ENCODE measurements at regions not wholly inside any gene's neighbourhood (a gene's known extent, or its start where the extent isn't known, plus 50 kb on each side); places are given as distances from the start of the nearest gene placed in this dataset.

DNA sequence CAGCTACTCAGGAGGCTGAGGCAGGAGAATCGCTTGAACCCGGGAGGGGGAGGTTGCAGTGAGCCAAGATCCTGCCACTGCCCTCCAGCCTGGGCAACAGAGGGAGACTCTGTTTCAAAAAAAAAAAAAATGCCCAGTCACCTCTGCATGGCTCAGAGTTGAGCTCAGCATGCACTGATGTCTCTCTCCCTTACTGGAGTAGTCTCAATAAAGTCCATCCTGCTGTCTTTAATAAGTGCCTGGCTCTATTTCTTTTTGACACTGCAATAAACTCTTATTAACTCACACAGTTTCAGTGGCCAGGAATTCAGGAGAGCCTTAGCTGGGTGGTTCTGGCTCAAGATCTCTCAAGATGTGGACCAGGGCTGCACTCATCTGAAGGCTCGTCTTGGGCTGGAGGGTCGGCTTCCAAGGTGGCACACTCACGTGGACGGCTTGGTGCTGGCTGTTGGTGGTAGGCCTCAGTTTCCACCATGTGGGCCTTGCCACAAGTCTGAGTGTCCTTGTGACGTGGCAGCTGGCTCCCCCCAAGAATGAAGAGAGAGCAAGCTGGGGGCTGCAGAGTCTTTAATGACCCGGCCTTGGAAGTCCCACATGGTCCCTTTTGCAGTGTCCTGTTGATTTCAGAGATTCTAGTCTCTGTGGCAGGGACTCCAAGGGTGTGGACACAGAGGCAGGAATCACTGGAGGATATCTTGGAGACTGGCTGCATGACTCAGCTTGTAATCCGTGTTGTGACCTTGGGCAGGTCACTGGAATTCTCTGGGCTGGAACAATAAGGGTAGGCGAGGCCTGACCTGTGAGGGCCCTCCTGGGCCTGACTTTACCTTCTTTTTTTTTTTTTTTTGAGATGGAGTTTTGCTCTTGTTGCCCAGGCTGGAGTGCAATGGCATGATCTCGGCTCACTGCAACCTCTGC, 85.9 kb upstream of the KMT2C start:
- no peak for TF ChIP-seq CEBPB (IDR thresholded peaks at IDR 0.05)
- no peak for TF ChIP-seq YY1 (IDR thresholded peaks at IDR 0.05; ENCODE audit: low read depth)
- no peak for TF ChIP-seq EGR1 (IDR thresholded peaks at IDR 0.05)
- TF ChIP-seq ZBTB7A (IDR thresholded peaks at IDR 0.05; ENCODE audit: low read depth), result no peak
- no peak for TF ChIP-seq EP300 (IDR thresholded peaks at IDR 0.05; ENCODE audit: borderline replicate concordance)
- no peak for TF ChIP-seq CREB1 (IDR thresholded peaks at IDR 0.05; ENCODE audit: low read depth)
- TF ChIP-seq TAF1 (IDR thresholded peaks at IDR 0.05; ENCODE audit: low read depth), result no peak
- no peak for TF ChIP-seq MAX (IDR thresholded peaks at IDR 0.05)
- TF ChIP-seq TCF12 (IDR thresholded peaks at IDR 0.05; ENCODE audit: low read depth), result no peak
- no peak for TF ChIP-seq FOXM1 (IDR thresholded peaks at IDR 0.05; ENCODE audit: borderline replicate concordance, low read depth)
- TF ChIP-seq TEAD4 (IDR thresholded peaks at IDR 0.05), result no peak
- TF ChIP-seq RAD21 (IDR thresholded peaks at IDR 0.05; ENCODE audit: low read depth), result no peak
- TF ChIP-seq, protein P1, sequence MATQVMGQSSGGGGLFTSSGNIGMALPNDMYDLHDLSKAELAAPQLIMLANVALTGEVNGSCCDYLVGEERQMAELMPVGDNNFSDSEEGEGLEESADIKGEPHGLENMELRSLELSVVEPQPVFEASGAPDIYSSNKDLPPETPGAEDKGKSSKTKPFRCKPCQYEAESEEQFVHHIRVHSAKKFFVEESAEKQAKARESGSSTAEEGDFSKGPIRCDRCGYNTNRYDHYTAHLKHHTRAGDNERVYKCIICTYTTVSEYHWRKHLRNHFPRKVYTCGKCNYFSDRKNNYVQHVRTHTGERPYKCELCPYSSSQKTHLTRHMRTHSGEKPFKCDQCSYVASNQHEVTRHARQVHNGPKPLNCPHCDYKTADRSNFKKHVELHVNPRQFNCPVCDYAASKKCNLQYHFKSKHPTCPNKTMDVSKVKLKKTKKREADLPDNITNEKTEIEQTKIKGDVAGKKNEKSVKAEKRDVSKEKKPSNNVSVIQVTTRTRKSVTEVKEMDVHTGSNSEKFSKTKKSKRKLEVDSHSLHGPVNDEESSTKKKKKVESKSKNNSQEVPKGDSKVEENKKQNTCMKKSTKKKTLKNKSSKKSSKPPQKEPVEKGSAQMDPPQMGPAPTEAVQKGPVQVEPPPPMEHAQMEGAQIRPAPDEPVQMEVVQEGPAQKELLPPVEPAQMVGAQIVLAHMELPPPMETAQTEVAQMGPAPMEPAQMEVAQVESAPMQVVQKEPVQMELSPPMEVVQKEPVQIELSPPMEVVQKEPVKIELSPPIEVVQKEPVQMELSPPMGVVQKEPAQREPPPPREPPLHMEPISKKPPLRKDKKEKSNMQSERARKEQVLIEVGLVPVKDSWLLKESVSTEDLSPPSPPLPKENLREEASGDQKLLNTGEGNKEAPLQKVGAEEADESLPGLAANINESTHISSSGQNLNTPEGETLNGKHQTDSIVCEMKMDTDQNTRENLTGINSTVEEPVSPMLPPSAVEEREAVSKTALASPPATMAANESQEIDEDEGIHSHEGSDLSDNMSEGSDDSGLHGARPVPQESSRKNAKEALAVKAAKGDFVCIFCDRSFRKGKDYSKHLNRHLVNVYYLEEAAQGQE (IDR thresholded peaks at IDR 0.05; ENCODE audit: low read depth), result no peak
- no peak for TF ChIP-seq USF1 (IDR thresholded peaks at IDR 0.05)
- TF ChIP-seq NFIC (IDR thresholded peaks at IDR 0.05), result no peak

GRCh38 chr7:152520861-152521302, 85.1 kb upstream of the KMT2C start:
- TF ChIP-seq USF1 (IDR thresholded peaks at IDR 0.05) (no peak), TAF1 (IDR thresholded peaks at IDR 0.05; ENCODE audit: low read depth) (no peak), FOXM1 (IDR thresholded peaks at IDR 0.05; ENCODE audit: borderline replicate concordance, low read depth) (no peak), CEBPB (IDR thresholded peaks at IDR 0.05) (no peak)

GRCh38 chr7:152519290-152519689, 83.5 kb upstream of the KMT2C start:
- TF ChIP-seq NFIC (IDR thresholded peaks at IDR 0.05) (no peak), MAX (IDR thresholded peaks at IDR 0.05) (no peak), RAD21 (IDR thresholded peaks at IDR 0.05; ENCODE audit: low read depth) (no peak), EGR1 (IDR thresholded peaks at IDR 0.05) (no peak), TCF12 (IDR thresholded peaks at IDR 0.05; ENCODE audit: low read depth) (no peak), TAF1 (IDR thresholded peaks at IDR 0.05; ENCODE audit: low read depth) (no peak), USF1 (IDR thresholded peaks at IDR 0.05) (no peak), CREB1 (IDR thresholded peaks at IDR 0.05; ENCODE audit: low read depth) (no peak), EP300 (IDR thresholded peaks at IDR 0.05; ENCODE audit: borderline replicate concordance) (no peak)
- TF ChIP-seq, protein P1 (IDR thresholded peaks at IDR 0.05; ENCODE audit: low read depth), result no peak

DNA sequence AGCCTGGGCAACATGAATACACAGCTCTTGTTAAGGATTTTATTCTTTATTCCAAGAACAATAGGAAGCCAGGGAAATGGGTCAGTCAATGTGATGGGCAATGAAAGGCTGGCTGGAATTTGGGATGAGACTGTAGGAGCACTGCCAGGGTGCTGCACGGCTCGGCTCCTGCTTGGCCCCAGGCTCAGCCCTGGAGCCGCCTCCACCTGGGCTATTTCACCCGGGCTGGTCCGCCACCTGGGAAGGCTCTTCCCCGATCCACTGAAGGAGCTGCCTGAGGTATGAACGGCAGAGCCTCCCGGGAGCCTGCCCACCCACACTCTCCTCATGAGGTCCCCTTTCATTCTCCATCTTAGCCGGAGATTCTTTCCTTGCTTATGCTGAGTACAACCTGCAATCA, 80.4 kb upstream of the KMT2C start:
- TF ChIP-seq, protein P1 (IDR thresholded peaks at IDR 0.05; ENCODE audit: low read depth), result no peak
- no peak for TF ChIP-seq NFIC (IDR thresholded peaks at IDR 0.05)
- TF ChIP-seq CREB1 (IDR thresholded peaks at IDR 0.05; ENCODE audit: low read depth), result no peak
- TF ChIP-seq YY1 (IDR thresholded peaks at IDR 0.05; ENCODE audit: low read depth), result no peak
- no peak for TF ChIP-seq TAF1 (IDR thresholded peaks at IDR 0.05; ENCODE audit: low read depth)
- TF ChIP-seq CEBPB (IDR thresholded peaks at IDR 0.05), result no peak
- TF ChIP-seq TCF12 (IDR thresholded peaks at IDR 0.05; ENCODE audit: low read depth), result no peak
- TF ChIP-seq RAD21 (IDR thresholded peaks at IDR 0.05; ENCODE audit: low read depth), result no peak
- TF ChIP-seq TEAD4 (IDR thresholded peaks at IDR 0.05), result no peak
